Cardiac fibroblast (primary cell): ENCODE measurements at regions not wholly inside any gene's neighbourhood (a gene's known extent, or its start where the extent isn't known, plus 50 kb on each side); places are given as distances from the start of the nearest gene placed in this dataset.
"Not testable (repeated sequence)": the region's sequence is repeated elsewhere in the genome, so short reads cannot be mapped to it uniquely, and the experiment has no call there.

ENCODE experiments used
- DNase-seq, 2 donors: peaks; one replicate each; pipeline versions ENCODE4 v3.0.0 to v3.0.0-alpha.2; 2010; ENCODE audit warnings: low read depth in 2 of 2
- H3K4me3 ChIP-seq, 2 donors: replicated peaks in 1 of 2; 1 replicate in 1 of 2; 2 replicates in 1 of 2; pipeline ENCODE4 v1.5.1; 2011; ENCODE audit warnings: low read depth in 2 of 2, low read length in 2 of 2, mild to moderate bottlenecking in 2 of 2, moderate library complexity in 1 of 2
- CTCF ChIP-seq: IDR thresholded peaks from one replicate; pipeline ENCODE4 v1.5.1; 2011; ENCODE audit warnings: low read depth, mild to moderate bottlenecking, low read length, inconsistent platforms

DNA sequence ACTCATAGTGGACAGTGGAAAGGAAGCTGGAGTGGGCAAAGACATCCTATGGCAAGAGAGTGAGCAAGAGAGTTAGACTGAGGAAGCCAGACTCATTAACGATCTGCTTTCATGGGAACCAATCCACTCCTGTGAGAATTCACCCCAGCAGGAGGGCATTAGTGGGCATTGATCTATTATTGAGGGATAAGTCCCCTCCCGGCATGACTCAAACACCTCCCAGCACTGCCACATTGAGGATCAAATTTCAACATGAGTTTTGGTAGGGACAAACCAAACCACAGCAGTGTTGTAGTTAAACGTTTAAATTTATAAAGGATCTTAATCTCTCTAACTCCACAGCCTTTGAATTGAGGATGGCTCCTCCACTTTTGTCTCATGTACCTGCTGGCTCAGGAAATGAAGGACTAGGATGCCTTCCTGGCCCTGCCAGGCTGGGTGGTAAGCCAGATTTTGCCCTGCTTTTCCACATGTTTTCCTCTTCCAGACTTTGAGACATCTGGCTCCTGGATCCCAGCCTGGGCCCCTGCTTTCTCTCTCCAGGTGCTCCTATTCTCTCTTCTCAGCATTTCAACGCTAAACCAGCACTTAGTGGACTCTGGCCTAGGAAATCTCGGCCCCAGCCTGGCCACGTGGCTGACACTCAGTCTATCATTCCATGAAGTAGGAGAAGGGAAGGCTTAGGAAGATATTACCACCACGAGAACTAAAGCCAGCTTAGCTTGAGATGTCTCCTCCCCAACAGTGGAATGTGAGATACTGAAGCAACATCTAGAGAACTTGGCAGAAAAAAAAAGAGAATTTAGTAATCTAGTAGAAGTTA, 96.5 kb upstream of the PIP4K2A start:
- no peak for DNase-seq
- no peak overlapping the region for H3K4me3 ChIP-seq
- TF ChIP-seq CTCF, result no peak

DNA sequence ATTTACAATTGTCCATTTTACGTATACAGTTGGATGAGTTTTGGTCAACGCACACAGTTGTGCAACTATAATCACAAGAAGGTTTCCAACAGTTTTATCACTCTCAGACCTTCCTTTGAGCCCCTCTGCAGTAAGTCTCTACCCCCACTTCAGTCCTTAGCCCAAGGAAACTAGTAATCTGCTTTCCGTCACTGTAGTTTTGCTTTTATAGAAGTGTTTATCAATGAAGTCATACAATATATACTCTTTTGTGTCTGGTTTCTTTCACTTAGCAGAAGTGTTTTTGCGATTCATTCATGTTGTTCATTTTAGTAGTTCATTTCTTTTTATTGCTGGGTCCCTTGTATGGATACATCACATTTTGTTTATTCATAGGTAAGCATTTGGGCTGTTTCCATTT, 92.9 kb upstream of the PIP4K2A start:
- H3K4me3 ChIP-seq, result no peak overlapping the region
- TF ChIP-seq CTCF, result no peak
- no peak for DNase-seq

GRCh38 chr10:22805304-22805703, 90.9 kb upstream of the PIP4K2A start:
- TF ChIP-seq CTCF, result no peak
- peak; percentile 39 to 44 for DNase-seq
- no peak overlapping the region for H3K4me3 ChIP-seq

DNA sequence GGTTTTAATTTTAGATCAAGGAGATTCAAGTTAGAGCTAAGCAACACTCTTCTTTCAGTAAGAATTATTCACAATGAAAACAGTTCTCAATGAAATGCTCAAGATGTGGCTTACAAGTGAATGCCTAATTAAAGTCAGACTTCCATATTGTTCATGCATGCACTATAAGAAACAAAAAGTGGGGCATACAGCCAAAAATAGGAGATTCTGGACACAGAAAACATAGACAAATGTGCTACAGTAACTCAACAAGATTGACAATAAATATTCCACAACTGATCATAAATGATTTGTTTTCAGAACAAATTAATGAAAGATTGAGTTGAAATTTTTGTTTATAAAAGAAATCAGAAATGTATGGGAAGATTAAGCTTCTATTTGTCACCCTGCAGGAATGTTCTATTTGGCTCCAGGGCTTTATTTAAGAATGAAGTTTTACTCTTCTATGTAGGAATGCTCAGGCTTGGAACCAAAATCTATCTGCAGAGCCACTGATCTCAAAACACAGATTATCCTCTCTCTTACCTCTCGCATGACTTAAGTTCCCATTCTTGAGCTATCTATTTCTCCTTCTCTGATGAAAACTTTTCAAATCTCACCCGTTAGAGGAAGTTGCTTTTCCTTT, 89.0 kb upstream of the PIP4K2A start:
- peak; percentile 52 to 60 for DNase-seq
- TF ChIP-seq CTCF, result no peak
- H3K4me3 ChIP-seq, result no peak overlapping the region

DNA sequence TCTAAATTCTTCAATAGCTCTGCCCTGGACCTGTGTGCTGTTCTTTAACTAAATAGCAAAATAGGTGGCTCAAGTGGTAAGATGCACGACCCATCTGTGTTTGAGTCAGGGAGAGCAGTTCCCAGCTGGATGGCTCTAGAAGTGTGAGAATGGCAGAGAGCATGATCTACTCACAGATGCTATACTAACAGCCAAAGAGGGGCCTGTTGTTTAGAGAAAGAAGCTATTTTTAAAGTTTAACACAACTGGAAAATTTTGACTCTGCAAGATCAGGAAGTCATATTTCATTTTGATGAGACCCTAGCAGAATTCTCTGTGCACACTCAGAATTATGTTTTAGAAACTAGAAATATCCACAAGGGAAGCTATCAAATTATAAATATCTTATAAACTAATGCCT, 87.4 kb upstream of the PIP4K2A start:
- no peak for DNase-seq
- no peak overlapping the region for H3K4me3 ChIP-seq
- no peak for TF ChIP-seq CTCF

DNA sequence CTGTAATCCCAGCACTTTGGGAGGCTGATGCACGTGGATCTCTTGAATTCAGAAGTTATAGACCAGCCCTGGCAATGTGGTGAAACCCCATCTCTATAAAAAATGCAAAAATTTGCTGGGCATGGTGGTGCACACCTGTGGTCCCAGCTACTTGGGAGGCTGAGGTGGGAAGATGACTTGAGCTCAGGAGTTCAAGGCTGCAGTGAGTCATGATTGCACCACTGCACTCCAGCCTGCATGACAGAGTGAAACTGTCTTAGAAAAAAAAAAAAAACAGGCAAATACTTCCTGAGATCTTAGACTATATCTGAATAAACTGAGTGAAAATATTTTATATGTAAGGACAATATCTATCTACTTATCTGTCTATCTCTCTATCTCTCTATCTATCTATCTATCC, 83.4 kb upstream of the PIP4K2A start:
- not testable (repeated sequence) for H3K4me3 ChIP-seq
- peak in 1 of 2 donors; percentile 27 for DNase-seq

DNA sequence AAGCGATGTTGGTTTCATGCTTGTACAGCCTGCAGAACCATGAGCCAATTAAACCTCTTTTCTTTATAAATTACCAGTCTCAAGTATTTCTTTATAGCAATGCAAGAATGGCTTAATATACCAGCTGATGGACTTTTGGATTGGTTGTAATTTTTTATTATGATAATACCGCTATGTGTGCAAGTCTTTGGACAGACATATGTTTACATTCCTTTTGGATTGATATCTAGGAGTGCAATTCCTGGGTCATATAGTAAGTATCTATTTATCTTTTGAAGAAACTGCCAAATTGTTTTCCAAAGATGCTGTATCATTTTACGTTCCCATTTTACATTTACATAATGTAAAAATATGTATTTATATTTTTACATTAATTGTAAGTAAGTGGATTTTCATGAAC, 81.2 kb upstream of the PIP4K2A start:
- H3K4me3 ChIP-seq, result no peak overlapping the region
- no peak for DNase-seq
- TF ChIP-seq CTCF, result no peak
